HEK293T (cell line): ENCODE measurements at regions not wholly inside any gene's neighbourhood (a gene's known extent, or its start where the extent isn't known, plus 50 kb on each side); places are given as distances from the start of the nearest gene placed in this dataset.

ENCODE experiments used
- CTCF ChIA-PET: fragments of 350-600 bp; formaldehyde crosslinking; extraction: SDS; loops from one replicate; lab custom pipeline; 2021; ENCODE audit warnings: antibody characterized with exemption, inconsistent platforms; lab: Yijun Ruan, JAX
- POLR2A ChIA-PET: fragments of 350-600 bp; formaldehyde crosslinking; extraction: SDS; loops from one replicate; lab custom pipeline; 2020; ENCODE audit warnings: antibody characterized with exemption, inconsistent platforms; lab: Yijun Ruan, JAX
- DNase-seq: peaks from one replicate; pipeline ENCODE4 v3.0.0; 2012; ENCODE audit warnings: mixed read lengths; ENCODE audit errors: extremely low spot score
- ARNT ChIP-seq: fragments of 450-650 bp; IDR thresholded peaks from 2 replicates; pipeline ENCODE4 v1.6.1; 2017; ENCODE audit warnings: mild to moderate bottlenecking
- BHLHE40 ChIP-seq: fragments of 450-650 bp; IDR thresholded peaks from 2 replicates; pipeline ENCODE4 v1.6.1; 2016; ENCODE audit warnings: mild to moderate bottlenecking, moderate library complexity, borderline replicate concordance
- CTBP1 ChIP-seq: fragments of 450-650 bp; IDR thresholded peaks from 2 replicates; pipeline ENCODE4 v1.6.1; 2016; ENCODE audit warnings: borderline replicate concordance
- ELF4 ChIP-seq: fragments of 450-650 bp; IDR thresholded peaks from 2 replicates; pipeline ENCODE4 v1.6.1; 2017; ENCODE audit warnings: antibody characterized with exemption
- FOXA1 ChIP-seq: fragments of 450-650 bp; IDR thresholded peaks from 2 replicates; pipeline ENCODE4 v1.6.1; 2016; ENCODE audit warnings: mild to moderate bottlenecking
- FOXK2 ChIP-seq: fragments of 450-650 bp; IDR thresholded peaks from 2 replicates; pipeline ENCODE4 v1.6.1; 2016; ENCODE audit warnings: mild to moderate bottlenecking
- FOXM1 ChIP-seq: fragments of 450-650 bp; IDR thresholded peaks from 2 replicates; pipeline ENCODE4 v1.6.1; 2017; ENCODE audit warnings: mild to moderate bottlenecking, borderline replicate concordance
- HDGF ChIP-seq: fragments of 450-650 bp; IDR thresholded peaks from 2 replicates; pipeline ENCODE4 v1.6.1; 2017; ENCODE audit warnings: antibody characterized with exemption, borderline replicate concordance
- L3MBTL2 ChIP-seq: fragments of 450-650 bp; conservative IDR thresholded peaks from 2 replicates; pipeline ENCODE4 v1.6.1; 2016; ENCODE audit warnings: mild to moderate bottlenecking
- LEF1 ChIP-seq: fragments of 450-650 bp; IDR thresholded peaks from 2 replicates; pipeline ENCODE4 v1.6.1; 2017; ENCODE audit warnings: mild to moderate bottlenecking, borderline replicate concordance
- NFRKB ChIP-seq: fragments of 450-650 bp; IDR thresholded peaks from 2 replicates; pipeline ENCODE4 v1.6.1; 2016; ENCODE audit warnings: mild to moderate bottlenecking, moderate library complexity
- PKNOX1 ChIP-seq: fragments of 450-650 bp; IDR thresholded peaks from 2 replicates; pipeline ENCODE4 v1.6.1; 2016
- SP1 ChIP-seq: fragments of 450-650 bp; IDR thresholded peaks from 2 replicates; pipeline ENCODE4 v1.6.1; 2017
- SUZ12 ChIP-seq: fragments of 450-650 bp; IDR thresholded peaks from 2 replicates; pipeline ENCODE4 v1.6.1; 2016; ENCODE audit warnings: mild to moderate bottlenecking
- TARDBP ChIP-seq: fragments of 450-650 bp; IDR thresholded peaks from 2 replicates; pipeline ENCODE4 v1.6.1; 2016
- ZNF384 ChIP-seq: fragments of 450-650 bp; IDR thresholded peaks from 2 replicates; pipeline ENCODE4 v1.6.1; 2016

- CTCF ChIA-PET: no interaction called here
- POLR2A ChIA-PET: no interaction called here
Observed at GRCh38 chrX:10021461-10022272, 54.5 kb downstream of the CLDN34 start.

GRCh38 chrX:10022273-10022541 lies 55.0 kb downstream of the CLDN34 start:
- DNase-seq: no peak
- CTCF ChIA-PET: no interaction called here
- TF ChIP-seq HDGF (no peak), TARDBP (no peak), BHLHE40 (no peak), ZNF384 (no peak)
- POLR2A ChIA-PET: no interaction called here

More at GRCh38 chrX:10021461-10022272, 54.5 kb downstream of the CLDN34 start:
- no peak for DNase-seq
- TF ChIP-seq FOXM1: no peak

- POLR2A ChIA-PET: no interaction called here
Observed at GRCh38 chrX:10022580-10023245, 55.6 kb downstream of the CLDN34 start.

GRCh38 chrX:10023821-10024220 lies 56.7 kb downstream of the CLDN34 start:
- ChIA-PET POLR2A (no interaction called here), CTCF (no interaction called here)
- no peak for DNase-seq
- TF ChIP-seq L3MBTL2 (no peak), ZNF384 (no peak), ARNT (no peak), FOXM1 (no peak), FOXA1 (no peak), NFRKB (no peak), ELF4 (no peak), LEF1 (no peak), HDGF (no peak), PKNOX1 (no peak), SP1 (no peak), SUZ12 (no peak), BHLHE40 (no peak), FOXK2 (no peak), TARDBP (no peak), CTBP1 (no peak)

More at GRCh38 chrX:10022580-10023245, 55.6 kb downstream of the CLDN34 start:
- CTCF ChIA-PET: no interaction called here
- TF ChIP-seq NFRKB: no peak
- TF ChIP-seq SP1: no peak
- no peak for TF ChIP-seq FOXK2
- no peak for TF ChIP-seq L3MBTL2
- no peak for TF ChIP-seq CTBP1
- no peak for DNase-seq

GRCh38 chrX:10025742-10026493 lies 58.8 kb downstream of the CLDN34 start:
- POLR2A ChIA-PET: no interaction called here
- TF ChIP-seq FOXM1 (no peak), L3MBTL2 (no peak), ELF4 (no peak), FOXK2 (no peak), SUZ12 (no peak), ARNT (no peak), FOXA1 (no peak), NFRKB (no peak), ZNF384 (no peak), HDGF (no peak), PKNOX1 (no peak), BHLHE40 (no peak)
- DNase-seq: no peak
- CTCF ChIA-PET: no interaction called here

GRCh38 chrX:10028283-10029104 lies 61.3 kb downstream of the CLDN34 start:
- TF ChIP-seq FOXA1 (no peak), FOXK2 (no peak), CTBP1 (no peak), HDGF (no peak), LEF1 (no peak), SP1 (no peak), ZNF384 (no peak), FOXM1 (no peak), L3MBTL2 (no peak), NFRKB (no peak), SUZ12 (no peak), PKNOX1 (no peak)
- no peak for DNase-seq
- ChIA-PET CTCF (no interaction called here), POLR2A (no interaction called here)
